Cerebellar cortex (tissue), 1 donor: ENCODE measurements at regions not wholly inside any gene's neighbourhood (a gene's known extent, or its start where the extent isn't known, plus 50 kb on each side); places are given as distances from the start of the nearest gene placed in this dataset.
A peak's percentile ranks its signal among the peaks of the same experiment; 100 is the strongest.
"Not testable (repeated sequence)": the region's sequence is repeated elsewhere in the genome, so short reads cannot be mapped to it uniquely, and the experiment has no call there.

Experiments
- DNase-seq: peaks from one replicate; pipeline ENCODE4 v3.0.0-alpha.2; 2015; ENCODE audit warnings: low spot score

DNA sequence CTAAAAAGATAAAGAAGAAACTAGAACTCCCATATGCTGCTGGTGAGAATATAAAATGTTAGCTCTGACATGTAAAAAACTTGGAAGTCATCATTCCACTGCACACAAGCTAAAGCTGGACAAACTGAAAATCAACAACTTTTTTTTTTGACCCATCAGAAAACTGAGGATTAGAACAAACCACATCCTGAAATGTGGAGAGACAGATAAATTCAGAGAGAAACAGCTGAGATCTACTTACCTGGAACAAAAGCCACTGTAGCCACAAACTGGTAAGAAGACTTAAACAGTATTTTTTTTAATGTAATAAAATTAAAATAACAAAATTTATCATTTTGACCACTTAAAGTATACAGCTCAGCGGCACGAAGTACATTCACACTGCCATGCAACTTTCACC lies 408.5 kb upstream of the RGS17 start:
- no peak for DNase-seq

DNA sequence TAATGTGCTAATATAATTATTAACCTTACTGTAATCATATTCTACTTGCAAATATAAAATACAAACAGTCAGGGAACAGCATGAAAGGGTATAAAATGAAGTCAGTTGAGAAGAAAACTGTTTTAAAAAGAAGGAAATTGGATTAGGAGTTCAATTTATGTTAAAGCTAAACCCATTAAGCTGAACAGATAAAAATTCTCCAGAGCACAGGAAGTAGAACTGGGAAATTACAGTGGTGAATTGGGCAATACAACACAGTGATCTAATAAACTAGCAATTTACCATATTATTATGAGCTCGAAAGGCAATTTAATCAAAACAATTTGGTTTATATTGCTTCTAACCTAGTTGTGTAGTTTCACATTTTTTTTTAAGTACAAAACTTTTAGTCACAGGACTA lies 407.4 kb upstream of the RGS17 start:
- no peak for DNase-seq

DNA sequence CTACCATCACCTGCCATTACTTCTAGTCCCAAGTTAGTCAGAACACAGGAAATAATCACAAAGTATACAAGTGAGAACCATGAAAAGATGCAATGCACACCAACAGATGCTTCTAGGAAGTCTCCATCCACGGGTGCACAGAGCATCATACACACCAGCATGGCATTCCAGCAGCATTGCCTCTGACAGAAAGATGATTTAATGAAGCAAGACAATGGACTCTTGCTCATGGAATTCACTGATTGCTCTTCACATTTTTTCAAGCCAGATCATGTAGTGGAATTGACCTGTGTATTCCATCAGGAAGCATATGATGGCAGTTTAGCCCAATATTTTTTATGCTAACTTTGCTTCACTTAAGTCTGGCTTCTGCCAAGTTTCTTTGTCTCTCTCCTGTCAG lies 406.3 kb upstream of the RGS17 start:
- DNase-seq, result no peak

DNA sequence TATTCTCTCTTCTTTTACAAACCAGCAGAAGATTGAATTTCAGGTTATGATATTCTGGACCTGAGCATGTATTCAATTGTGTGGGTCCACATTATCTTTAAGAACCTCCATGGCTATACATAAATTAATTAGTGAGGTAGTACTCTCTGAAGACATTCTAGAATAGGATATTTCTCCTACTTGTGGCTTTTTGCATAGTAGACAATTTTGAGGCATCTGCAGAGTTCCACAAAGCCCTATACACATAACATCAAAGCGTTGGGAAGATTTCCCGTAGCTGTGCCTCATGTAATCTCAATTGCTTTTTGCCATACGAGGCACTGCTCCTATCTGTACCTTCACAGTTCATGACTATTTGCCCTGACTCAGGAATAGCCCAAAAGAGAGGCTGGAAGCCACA lies 395.4 kb upstream of the RGS17 start:
- DNase-seq, result no peak

DNA sequence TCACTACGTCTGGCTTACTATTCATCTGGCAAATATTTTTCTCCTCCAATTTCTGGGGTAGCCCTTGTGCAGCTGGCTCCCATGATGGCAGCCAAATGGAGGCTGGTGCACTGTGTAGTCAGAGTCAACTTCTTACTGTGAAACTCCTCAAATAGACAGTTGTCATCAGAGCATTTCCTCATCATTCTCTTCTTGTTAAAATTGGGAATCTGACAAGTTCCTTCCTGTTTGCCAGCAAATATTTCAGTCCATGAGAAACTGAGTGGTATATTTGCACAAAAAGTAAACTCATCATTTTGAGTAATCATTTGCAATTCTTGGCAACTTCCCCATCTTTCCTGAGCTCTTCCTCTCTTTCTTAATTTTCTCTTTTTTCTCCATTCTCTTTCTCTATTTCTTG lies 394.9 kb upstream of the RGS17 start:
- DNase-seq, result no peak

DNA sequence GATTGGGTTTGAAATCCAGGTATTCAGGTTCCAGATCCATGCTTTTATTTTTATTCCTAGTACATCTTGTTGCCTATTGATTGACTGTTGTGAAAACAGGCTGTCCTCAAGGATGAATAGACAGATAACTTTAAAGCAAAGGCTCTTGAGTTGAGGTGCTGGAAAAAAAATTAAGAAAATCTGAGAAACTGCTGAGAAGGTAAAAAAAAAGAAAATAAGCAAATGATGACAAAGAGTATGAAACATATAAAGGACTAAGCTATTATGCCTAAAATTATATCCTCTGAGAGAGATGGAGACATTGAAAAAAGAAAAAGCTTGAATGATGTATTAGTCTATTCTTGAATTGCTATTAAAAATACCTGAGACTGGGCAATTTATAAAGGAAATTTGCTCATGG lies 392.3 kb upstream of the RGS17 start:
- DNase-seq, result no peak

DNA sequence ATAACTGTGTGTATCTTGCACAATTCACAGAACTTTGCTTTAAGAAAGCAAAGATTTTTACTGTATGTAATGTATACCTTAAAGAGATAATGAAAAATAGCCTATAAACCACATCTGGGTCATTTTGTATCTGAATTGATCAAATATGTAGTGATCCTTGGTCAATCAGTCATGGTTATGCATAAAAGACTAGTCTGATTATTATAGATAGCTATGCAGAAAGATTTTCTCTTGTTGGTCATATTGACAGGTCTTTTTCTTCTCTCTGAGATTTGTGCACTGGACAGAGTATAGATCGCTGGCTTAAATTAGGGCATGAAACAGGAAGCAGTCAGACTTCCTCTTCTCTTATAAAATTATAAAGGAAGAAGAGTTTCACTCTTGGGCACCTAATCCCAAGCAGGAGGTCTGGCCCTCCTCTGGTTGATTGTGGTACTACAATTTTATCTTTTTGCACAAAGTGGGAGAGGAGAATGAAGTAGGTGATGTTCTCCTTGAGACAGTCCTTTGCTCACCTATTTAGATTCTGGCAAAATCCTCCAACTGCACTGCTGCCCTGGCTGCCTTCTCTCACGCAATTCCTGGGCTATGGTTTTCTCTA lies 380.9 kb upstream of the RGS17 start:
- DNase-seq, result peak; percentile 33

DNA sequence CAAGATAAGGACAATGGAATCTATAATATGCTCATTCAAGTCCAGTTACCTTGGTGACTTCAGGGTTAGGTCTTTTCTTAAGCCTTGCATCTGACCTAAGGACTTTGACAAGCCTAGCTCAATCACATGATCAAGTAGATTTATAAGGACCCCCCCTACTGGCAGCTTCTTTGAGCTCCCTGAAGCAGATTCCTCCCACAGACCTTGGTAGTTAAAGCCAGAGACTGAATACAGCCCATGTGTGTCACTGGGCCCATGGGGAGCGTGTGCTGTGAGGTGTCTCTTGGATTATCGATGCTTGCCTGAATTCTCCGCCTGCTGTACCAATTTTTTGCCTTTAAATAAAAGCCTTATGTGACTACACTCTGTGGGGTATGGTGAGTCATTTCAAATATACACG lies 372.7 kb upstream of the RGS17 start:
- peak; percentile 3 for DNase-seq

DNA sequence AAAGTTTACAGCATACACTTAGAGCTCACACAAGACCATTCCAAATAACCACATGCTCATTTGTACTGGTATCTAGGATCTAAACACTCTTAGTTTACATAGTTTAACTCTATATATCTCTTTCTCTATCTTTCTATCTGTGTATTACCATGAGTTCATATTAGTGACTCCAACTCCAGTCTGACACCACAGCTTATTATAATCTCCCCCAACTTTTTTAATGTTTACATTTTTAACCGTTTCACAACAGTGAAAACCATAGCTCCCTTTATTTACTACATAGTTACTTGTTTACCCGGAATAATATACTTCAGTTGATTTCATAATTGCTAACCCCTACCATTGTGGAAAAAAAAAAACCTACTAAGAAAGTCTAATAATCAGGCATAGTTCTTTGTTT lies 362.4 kb upstream of the RGS17 start:
- DNase-seq, result no peak

DNA sequence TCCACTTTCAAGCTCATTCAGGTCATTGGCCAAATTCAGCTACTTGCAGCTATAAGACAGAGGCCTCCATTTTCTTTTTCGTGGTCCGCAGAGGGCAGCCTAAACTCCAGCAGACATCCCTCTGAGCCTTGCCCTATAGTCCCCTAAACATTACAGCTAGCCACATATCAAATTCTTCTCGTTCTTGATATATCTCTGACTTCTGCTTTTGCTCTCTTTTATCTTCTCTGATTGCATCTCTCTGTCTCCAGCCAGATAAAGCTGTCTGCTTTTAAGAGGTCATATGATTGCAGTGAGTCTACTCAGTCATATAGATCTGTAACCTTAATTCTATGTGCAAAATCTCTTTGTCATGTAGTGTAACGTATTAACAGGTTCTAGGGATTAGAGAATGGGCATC lies 358.4 kb upstream of the RGS17 start:
- no peak for DNase-seq

DNA sequence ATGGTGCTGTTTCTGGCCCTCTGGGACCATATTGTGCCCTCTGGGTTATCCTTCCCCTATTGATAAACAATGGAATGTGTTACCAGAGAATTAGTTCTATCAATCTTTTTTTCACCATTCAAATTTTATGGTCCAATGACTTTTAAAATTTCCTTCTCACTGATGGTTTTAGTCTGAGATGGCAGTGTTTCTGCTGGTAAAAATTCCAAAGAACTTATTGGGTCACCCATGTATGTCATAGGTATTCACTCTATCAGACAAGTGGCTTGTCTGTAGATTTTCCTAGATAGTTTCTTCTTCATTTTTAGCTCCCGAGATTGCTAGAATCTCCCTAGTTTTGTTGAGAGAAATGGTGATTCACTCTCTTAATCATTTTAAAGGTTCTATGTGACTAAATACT lies 357.2 kb upstream of the RGS17 start:
- DNase-seq, result no peak

DNA sequence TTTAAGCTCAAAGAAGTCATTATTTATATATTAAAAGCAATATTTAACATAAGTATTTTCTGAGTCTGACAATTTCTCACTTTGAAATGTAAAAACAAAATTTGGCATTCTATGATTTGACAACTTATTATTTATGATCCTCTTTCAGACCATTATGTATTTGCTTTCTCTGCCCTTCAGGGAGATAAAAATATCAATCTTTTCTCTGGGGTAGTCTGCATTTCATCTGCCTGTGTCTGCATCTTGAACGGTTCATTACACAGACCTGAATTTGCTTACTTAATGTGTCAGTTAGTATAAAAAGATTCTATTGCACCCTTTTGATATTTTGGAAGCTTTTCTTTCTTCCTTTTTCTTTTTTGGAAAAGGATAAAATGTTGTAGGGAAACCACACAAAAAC lies 354.0 kb upstream of the RGS17 start:
- no peak for DNase-seq

DNA sequence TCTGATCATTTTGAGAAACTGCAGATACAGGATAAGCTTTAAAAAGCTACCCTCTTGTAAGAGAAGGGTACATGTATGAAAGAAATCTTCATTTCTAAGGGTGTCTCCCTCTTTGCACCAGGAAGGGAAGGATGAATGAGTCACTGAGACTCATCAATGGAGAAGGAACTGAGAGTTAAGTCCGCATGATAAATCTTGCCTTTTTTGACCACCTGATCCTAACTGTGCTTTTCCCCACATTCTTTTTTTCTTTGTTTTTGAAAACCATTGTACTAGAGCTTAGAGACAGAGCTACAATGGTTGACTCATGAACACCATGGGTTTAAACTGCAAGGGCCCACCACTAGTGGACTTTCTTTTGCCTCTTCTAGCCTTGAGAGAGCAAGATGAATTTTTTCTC lies 353.0 kb upstream of the RGS17 start:
- no peak for DNase-seq

DNA sequence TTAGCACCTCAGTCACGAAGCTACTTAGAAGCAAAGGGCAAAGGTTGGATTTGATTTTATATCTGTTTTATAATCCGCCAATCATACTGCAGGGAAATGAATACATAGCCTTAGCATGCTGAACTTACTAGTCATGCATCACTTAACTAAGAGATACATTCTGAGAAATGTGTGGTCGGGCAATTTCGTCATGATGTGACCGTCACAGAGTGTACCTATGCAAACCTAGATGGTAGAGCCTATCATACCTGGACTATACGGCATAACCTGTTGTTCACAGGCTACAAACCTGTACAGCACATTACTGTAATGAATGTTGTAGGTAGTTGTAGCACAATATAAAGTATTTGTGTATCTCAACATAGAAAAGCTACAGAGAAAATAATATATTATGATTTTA lies 345.2 kb upstream of the RGS17 start:
- DNase-seq, result no peak

DNA sequence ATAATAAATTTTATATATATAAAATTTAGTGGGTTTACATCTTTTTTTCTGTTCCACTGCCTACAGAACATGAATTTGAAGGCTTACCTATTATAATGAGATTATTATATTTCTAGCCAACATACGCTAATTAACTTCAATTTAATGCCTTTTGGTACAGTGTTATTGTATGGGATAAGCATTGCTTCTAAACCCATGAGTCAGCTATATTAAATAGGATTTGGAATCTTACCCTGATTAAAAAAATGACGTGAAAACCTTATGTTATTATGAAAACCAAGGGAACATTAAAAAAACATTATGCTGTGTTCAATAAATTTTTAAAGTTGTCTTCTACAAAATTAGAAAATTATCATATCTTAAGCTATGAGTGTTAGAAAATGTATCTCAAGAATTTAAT lies 334.0 kb upstream of the RGS17 start:
- DNase-seq, result no peak

DNA sequence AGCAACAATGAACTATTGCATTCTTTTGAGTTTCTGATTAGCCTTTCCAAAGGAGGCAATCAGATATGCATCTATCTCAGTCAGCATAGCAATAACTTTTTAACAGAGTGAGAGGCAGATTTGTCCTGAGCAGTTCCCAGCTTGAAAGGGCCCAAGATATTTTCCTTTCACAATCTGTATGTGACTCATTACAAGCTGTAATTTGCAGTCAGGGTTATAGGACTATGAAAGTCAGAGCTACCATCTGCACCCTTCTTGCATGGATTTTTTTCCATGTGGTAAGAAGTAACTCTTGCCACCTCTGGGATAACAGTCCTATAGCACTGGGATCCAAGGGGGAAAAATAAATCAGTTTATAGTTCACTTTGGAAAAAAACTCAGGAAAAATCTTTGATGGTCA lies 318.2 kb upstream of the RGS17 start:
- DNase-seq, result no peak

DNA sequence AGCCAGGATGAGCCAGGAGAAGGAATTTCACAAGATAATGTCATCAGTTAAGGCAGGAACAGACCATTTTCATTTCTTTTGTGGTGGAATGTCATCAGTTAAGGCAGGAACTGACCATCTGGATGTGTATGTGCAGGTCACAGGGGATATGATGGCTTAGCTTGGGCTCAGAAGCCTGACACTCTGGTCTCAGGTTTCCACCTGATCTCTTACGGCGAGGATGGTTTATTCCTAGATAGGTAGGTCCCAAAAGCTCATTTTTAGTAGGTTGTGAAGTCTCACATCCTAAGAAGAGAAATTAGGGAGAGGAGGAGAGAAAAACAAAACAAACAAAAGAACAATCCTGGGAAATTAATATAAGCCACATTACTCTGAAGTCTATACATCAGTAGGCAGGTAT lies 311.7 kb upstream of the RGS17 start:
- DNase-seq, result not testable (repeated sequence)

DNA sequence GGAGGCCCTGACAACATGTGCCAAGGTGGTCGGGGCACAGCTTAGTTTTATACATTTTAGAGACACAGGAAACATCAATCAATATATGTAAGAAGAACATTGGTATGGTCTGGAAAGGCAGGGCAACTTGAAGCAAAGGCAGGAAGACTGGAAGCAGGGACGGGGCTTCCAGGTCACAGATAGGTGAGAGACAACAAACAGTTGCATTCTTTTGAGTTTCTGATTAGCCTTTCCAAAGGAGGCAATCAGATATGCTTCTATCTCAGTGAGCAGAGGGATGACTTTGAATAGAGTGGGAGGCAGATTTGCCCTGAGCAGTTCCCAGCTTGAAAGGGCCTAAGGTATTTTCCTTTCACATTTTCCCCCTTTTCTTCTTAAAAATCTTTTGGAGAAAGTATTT lies 311.0 kb upstream of the RGS17 start:
- DNase-seq, result no peak

DNA sequence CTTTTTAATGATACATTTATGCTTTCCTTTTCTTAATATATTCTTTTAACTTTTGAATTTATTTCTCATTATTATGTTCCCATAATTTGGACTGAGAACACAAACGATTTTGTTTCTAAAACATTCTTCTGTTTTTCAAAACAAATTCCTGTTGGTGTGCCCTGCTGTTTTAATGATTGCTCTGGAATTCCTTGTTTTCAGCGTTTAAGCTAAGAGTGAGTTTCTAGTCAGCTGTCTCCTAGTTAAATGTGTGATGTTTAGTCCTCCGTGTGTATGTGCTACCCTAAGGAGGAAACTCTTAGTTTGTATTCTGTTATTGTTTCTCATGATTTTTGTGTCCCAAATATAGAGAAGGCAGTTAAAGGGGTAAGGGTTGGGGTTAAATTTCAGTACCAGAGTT lies 306.1 kb upstream of the RGS17 start:
- no peak for DNase-seq

DNA sequence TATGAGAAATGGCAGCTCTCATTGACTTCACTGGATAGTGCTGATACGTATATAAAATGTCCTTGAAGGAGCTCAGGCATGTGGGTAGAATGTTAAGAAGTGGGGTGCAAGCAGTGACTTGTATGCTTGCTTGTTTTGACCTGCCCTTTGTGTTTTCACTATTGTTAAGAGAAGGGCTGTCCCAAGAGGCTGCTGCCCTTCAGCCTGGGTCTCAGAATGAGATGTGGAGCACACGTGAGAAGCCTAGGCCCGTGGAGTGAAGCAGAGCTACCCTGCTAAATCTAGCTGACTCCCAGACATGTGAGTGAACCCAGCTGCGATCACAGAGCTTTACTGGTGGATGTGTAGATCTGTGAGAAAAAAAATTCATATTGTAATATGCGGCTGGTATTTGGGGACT lies 305.3 kb upstream of the RGS17 start:
- DNase-seq, result no peak

DNA sequence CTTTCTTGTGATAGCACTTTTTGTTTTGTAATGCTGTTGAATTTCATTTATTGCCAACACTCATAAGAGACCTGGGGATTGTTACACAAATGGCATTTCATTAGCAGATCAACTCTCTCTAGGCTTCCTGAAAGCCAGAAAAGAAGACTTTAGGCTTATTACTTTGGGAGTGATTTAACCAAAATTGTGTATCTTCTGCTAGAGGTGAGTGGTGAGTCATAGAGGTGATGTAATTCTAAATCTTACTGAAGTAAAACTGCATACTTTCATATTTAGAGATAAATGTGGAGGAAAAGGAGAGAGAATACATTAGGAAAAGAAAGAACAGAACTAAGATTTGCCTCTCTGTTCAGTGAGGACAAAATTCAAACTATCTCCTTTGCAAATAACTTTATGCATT lies 304.7 kb upstream of the RGS17 start:
- DNase-seq, result no peak

DNA sequence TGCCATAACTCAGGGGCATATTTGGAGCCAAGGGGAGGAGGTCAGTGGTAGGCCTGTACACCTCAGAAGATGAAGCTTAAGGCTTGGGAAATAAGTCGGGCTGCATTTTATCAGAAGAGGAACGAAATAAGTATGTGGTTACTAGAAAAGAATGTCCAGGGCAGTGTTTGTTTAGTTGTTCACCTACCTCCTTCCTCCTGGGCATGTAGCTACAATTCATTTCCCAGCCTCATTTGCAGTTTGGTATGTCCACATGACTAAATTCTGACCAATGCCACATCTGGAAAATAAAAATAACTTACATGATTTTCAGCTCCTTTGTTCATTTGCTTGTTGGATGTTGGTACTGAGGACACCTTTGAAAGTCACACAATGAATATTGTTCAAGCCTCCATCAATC lies 294.5 kb upstream of the RGS17 start:
- DNase-seq, result no peak

DNA sequence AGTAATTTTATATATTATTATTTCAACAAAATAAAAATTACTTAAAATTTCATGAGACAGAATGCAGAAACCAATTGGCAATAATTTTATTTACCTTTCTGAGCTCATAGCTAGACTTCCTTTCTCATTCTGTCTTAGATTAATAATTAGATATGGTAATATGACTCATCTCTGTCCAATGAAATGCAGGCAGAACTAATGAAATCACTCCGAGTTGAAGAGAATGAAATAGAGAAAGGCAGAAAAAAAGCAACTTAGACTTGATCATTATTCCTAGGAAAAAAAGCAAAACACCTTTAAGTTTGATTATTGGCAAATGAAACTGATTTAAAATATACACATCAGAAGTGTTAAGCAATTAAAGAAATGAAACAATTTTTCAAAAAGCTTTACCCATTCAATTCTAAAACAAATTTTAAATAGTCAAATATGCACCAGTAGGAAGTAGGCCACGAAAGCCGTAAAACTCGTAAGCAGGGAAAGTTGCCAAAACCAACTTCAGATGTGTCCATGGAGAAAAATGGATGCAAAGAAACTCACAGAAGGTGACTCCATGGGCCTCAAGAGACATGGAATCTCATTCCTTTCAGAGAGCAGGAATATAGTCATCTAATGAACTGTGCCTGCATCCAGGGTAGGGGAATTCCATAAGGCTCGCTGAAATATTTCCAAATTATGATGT lies 293.8 kb upstream of the RGS17 start:
- no peak for DNase-seq

DNA sequence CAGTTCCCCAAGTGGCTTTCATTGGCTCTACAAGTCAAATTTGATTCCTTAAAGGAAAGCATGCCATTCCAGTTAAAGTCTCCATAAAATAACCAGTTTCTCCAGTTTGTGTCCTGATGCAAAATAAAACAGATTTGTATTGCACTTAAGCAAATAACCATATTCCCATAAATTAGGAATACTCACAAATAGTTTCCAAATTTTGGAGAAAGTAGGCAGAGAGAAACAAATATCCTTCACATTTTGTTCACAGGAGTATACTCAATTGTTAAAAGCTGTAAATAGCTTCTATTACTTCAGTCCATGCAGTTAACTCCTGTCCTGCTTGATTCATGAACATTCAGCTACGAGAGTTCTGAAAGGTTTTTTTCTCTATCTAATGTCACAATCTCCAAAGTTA lies 281.4 kb upstream of the RGS17 start:
- no peak for DNase-seq
